A549 (cell line): ENCODE measurements at regions not wholly inside any gene's neighbourhood (a gene's known extent, or its start where the extent isn't known, plus 50 kb on each side); places are given as distances from the start of the nearest gene placed in this dataset.

Experiments
- NFE2L2 ChIP-seq: fragments of 150-350 bp; conservative IDR thresholded peaks from 2 replicates; pipeline ENCODE4 v1.6.1; 2014; ENCODE audit warnings: low read length
- TF ChIP-seq, protein P1 (sequence below): IDR thresholded peaks from 2 replicates; pipeline ENCODE4 v1.6.1; 2012

DNA sequence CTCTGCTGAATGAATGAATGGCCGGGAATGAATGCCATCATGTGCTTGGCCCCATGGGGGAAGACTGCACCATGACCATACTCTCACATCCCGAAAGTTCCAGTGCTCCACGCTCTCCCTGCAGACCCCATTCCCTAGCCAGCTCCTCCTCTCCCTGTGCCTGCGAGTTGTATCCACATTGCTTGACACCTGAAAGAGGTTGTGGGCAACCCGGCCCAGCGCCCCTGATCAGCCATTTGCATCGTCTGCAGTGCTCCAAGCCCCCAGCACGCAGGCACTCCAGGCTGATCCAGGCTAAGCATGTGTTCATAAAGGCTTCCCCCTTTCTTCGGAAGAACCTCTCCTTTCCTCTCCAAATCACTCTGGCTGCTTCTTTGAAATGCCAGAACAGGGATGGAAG, 354.4 kb upstream of the MKI67 start:
- no peak for TF ChIP-seq NFE2L2
- TF ChIP-seq, protein P1, sequence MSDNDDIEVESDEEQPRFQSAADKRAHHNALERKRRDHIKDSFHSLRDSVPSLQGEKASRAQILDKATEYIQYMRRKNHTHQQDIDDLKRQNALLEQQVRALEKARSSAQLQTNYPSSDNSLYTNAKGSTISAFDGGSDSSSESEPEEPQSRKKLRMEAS = no peak
